ENCODE measurements at regions not wholly inside any gene's neighbourhood (a gene's known extent, or its start where the extent isn't known, plus 50 kb on each side); places are given as distances from the start of the nearest gene placed in this dataset.

- TF ChIP-seq EZH2 (IDR thresholded peaks at IDR 0.05) (no peak), POLR2AphosphoS5 (IDR thresholded peaks at IDR 0.05; ENCODE audit: borderline replicate concordance, low read depth, low read length) (no peak), FOXP2 (optimal IDR thresholded peaks at IDR 0.05; ENCODE audit: control extremely low read depth, extremely low read length, insufficient read depth) (no peak)
These were observed 54.0 kb upstream of the COL11A1 start for GRCh38 chr1:103162360-103162759.
